ENCODE measurements at regions not wholly inside any gene's neighbourhood (a gene's known extent, or its start where the extent isn't known, plus 50 kb on each side); places are given as distances from the start of the nearest gene placed in this dataset.

- DNase-seq (ENCODE audit: insufficient read length) = no peak
- TF ChIP-seq TAF1 (IDR thresholded peaks at IDR 0.05; ENCODE audit: borderline replicate concordance, low read depth, low read length) (no peak), POLR2AphosphoS5 (IDR thresholded peaks at IDR 0.05; ENCODE audit: low read depth, low read length) (no peak), POLR2A (IDR thresholded peaks at IDR 0.05; ENCODE audit: low read depth, low read length) (no peak)
- no peak for FAIRE-seq
These were observed 411.1 kb downstream of the SETD4 start for GRCh38 chr21:35649186-35649585.

- DNase-seq (ENCODE audit: insufficient read length) (no peak), FAIRE-seq (no peak)
- no peak for TF ChIP-seq POLR2A (IDR thresholded peaks at IDR 0.05; ENCODE audit: low read depth, low read length)
- TF ChIP-seq POLR2AphosphoS5 (IDR thresholded peaks at IDR 0.05; ENCODE audit: low read depth, low read length) = no peak
- TF ChIP-seq TAF1 (IDR thresholded peaks at IDR 0.05; ENCODE audit: borderline replicate concordance, low read depth, low read length) = no peak
These were observed 411.8 kb downstream of the SETD4 start for GRCh38 chr21:35648512-35648911.

GRCh38 chr21:35646606-35647005, 413.7 kb downstream of the SETD4 start:
- no peak for FAIRE-seq
- TF ChIP-seq POLR2A (IDR thresholded peaks at IDR 0.05; ENCODE audit: low read depth, low read length) (no peak), TAF1 (IDR thresholded peaks at IDR 0.05; ENCODE audit: borderline replicate concordance, low read depth, low read length) (no peak), POLR2AphosphoS5 (IDR thresholded peaks at IDR 0.05; ENCODE audit: low read depth, low read length) (no peak)
- DNase-seq (ENCODE audit: insufficient read length) = no peak

- TF ChIP-seq POLR2A (IDR thresholded peaks at IDR 0.05; ENCODE audit: low read depth, low read length) = no peak
- no peak for TF ChIP-seq POLR2AphosphoS5 (IDR thresholded peaks at IDR 0.05; ENCODE audit: low read depth, low read length)
- TF ChIP-seq TAF1 (IDR thresholded peaks at IDR 0.05; ENCODE audit: borderline replicate concordance, low read depth, low read length) = no peak
- FAIRE-seq (no peak), DNase-seq (ENCODE audit: insufficient read length) (no peak)
These were observed 414.3 kb downstream of the SETD4 start for GRCh38 chr21:35645991-35646390.

- no peak for DNase-seq (ENCODE audit: insufficient read length)
- no peak for FAIRE-seq
- TF ChIP-seq POLR2AphosphoS5 (IDR thresholded peaks at IDR 0.05; ENCODE audit: low read depth, low read length) = no peak
- no peak for TF ChIP-seq POLR2A (IDR thresholded peaks at IDR 0.05; ENCODE audit: low read depth, low read length)
- TF ChIP-seq TAF1 (IDR thresholded peaks at IDR 0.05; ENCODE audit: borderline replicate concordance, low read depth, low read length) = no peak
These were observed 415.8 kb downstream of the SETD4 start for GRCh38 chr21:35644523-35644922.

GRCh38 chr21:35643176-35643575, 417.1 kb downstream of the SETD4 start:
- no peak for FAIRE-seq
- TF ChIP-seq POLR2A (IDR thresholded peaks at IDR 0.05; ENCODE audit: low read depth, low read length) (no peak), TAF1 (IDR thresholded peaks at IDR 0.05; ENCODE audit: borderline replicate concordance, low read depth, low read length) (no peak), POLR2AphosphoS5 (IDR thresholded peaks at IDR 0.05; ENCODE audit: low read depth, low read length) (no peak)
- no peak for DNase-seq (ENCODE audit: insufficient read length)

- TF ChIP-seq TAF1 (IDR thresholded peaks at IDR 0.05; ENCODE audit: borderline replicate concordance, low read depth, low read length) (no peak), POLR2A (IDR thresholded peaks at IDR 0.05; ENCODE audit: low read depth, low read length) (no peak)
- DNase-seq (ENCODE audit: insufficient read length) = no peak
- FAIRE-seq = no peak
These were observed 418.9 kb downstream of the SETD4 start for GRCh38 chr21:35641271-35642016.

GRCh38 chr21:35637431-35637830, 422.9 kb downstream of the SETD4 start:
- TF ChIP-seq POLR2AphosphoS5 (IDR thresholded peaks at IDR 0.05; ENCODE audit: low read depth, low read length) (no peak), POLR2A (IDR thresholded peaks at IDR 0.05; ENCODE audit: low read depth, low read length) (no peak), TAF1 (IDR thresholded peaks at IDR 0.05; ENCODE audit: borderline replicate concordance, low read depth, low read length) (no peak)
- DNase-seq (ENCODE audit: insufficient read length) (no peak), FAIRE-seq (no peak)

GRCh38 chr21:35635994-35636393, 424.3 kb downstream of the SETD4 start:
- DNase-seq (ENCODE audit: insufficient read length) = no peak
- TF ChIP-seq POLR2A (IDR thresholded peaks at IDR 0.05; ENCODE audit: low read depth, low read length) (no peak), TAF1 (IDR thresholded peaks at IDR 0.05; ENCODE audit: borderline replicate concordance, low read depth, low read length) (no peak), POLR2AphosphoS5 (IDR thresholded peaks at IDR 0.05; ENCODE audit: low read depth, low read length) (no peak)
- no peak for FAIRE-seq

GRCh38 chr21:35635261-35635660, 425.1 kb downstream of the SETD4 start:
- DNase-seq (ENCODE audit: insufficient read length) (no peak), FAIRE-seq (no peak)
- no peak for TF ChIP-seq TAF1 (IDR thresholded peaks at IDR 0.05; ENCODE audit: borderline replicate concordance, low read depth, low read length)
- no peak for TF ChIP-seq POLR2A (IDR thresholded peaks at IDR 0.05; ENCODE audit: low read depth, low read length)
- TF ChIP-seq POLR2AphosphoS5 (IDR thresholded peaks at IDR 0.05; ENCODE audit: low read depth, low read length) = no peak

- no peak for FAIRE-seq
- DNase-seq (ENCODE audit: insufficient read length) = no peak
- no peak for TF ChIP-seq POLR2AphosphoS5 (IDR thresholded peaks at IDR 0.05; ENCODE audit: low read depth, low read length)
- TF ChIP-seq TAF1 (IDR thresholded peaks at IDR 0.05; ENCODE audit: borderline replicate concordance, low read depth, low read length) = no peak
- no peak for TF ChIP-seq POLR2A (IDR thresholded peaks at IDR 0.05; ENCODE audit: low read depth, low read length)
These were observed 426.8 kb downstream of the SETD4 start for GRCh38 chr21:35633501-35633900.

- no peak for TF ChIP-seq POLR2AphosphoS5 (IDR thresholded peaks at IDR 0.05; ENCODE audit: low read depth, low read length)
- no peak for DNase-seq (ENCODE audit: insufficient read length)
- FAIRE-seq = no peak
These were observed 427.6 kb downstream of the SETD4 start for GRCh38 chr21:35632711-35633110.

Data from GM12892 (cell line).